Transverse colon (tissue), 4 donors: ENCODE measurements at regions not wholly inside any gene's neighbourhood (a gene's known extent, or its start where the extent isn't known, plus 50 kb on each side); places are given as distances from the start of the nearest gene placed in this dataset.

Experiments
- POLR2AphosphoS5 ChIP-seq, 3 donors: sonication (generic); formaldehyde crosslinking; IDR thresholded peaks; one replicate each; pipeline ENCODE4 v1.6.1; 2016; ENCODE audit warnings: antibody characterized with exemption in 3 of 3
- TF ChIP-seq, protein P1 (sequence below), 5 experiments: fragments of 200-600 bp in 3 of 5; fragments of 450-650 bp in 2 of 5; sonication (generic) in 3 of 5; IDR thresholded peaks; 1 replicate in 2 of 5; 2 replicates in 3 of 5; pipeline ENCODE4 v1.5.1; 2016 to 2017; ENCODE audit warnings: antibody characterized with exemption in 5 of 5, inconsistent platforms in 3 of 5, mild to moderate bottlenecking in 2 of 5, moderate library complexity in 1 of 5

DNA sequence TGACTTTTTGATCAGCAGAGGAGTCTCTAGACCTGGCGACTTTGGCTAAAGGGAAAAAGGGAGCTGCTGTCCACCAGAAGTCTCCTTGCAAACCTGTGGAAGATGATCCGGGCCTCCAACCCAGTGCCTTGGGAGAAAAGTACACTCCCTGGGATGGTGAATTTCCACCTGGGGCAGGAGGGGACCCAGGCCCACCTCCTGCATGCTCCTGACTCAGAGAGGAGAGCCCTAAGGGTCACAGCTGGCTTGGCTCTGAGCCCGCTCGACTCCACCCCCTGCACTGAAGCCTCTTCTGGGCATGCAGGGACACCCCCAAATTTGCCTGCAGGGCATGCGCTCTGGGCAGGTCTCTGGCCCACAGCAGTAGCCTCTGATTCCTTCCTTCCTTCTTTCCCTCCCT is 66.5 kb downstream of the PDCL3 start:
- no peak for TF ChIP-seq POLR2AphosphoS5 (IDR thresholded peaks at IDR 0.05)
- TF ChIP-seq, protein P1, sequence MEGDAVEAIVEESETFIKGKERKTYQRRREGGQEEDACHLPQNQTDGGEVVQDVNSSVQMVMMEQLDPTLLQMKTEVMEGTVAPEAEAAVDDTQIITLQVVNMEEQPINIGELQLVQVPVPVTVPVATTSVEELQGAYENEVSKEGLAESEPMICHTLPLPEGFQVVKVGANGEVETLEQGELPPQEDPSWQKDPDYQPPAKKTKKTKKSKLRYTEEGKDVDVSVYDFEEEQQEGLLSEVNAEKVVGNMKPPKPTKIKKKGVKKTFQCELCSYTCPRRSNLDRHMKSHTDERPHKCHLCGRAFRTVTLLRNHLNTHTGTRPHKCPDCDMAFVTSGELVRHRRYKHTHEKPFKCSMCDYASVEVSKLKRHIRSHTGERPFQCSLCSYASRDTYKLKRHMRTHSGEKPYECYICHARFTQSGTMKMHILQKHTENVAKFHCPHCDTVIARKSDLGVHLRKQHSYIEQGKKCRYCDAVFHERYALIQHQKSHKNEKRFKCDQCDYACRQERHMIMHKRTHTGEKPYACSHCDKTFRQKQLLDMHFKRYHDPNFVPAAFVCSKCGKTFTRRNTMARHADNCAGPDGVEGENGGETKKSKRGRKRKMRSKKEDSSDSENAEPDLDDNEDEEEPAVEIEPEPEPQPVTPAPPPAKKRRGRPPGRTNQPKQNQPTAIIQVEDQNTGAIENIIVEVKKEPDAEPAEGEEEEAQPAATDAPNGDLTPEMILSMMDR (IDR thresholded peaks at IDR 0.05) = no peak
